ENCODE measurements at regions not wholly inside any gene's neighbourhood (a gene's known extent, or its start where the extent isn't known, plus 50 kb on each side); places are given as distances from the start of the nearest gene placed in this dataset.
"Not testable (repeated sequence)": the region's sequence is repeated elsewhere in the genome, so short reads cannot be mapped to it uniquely, and the experiment has no call there.

GRCh38 chr2:877747-878146 is 72.9 kb upstream of the SNTG2 start:
- DNase-seq (ENCODE audit: low spot score), result no peak

GRCh38 chr2:875687-876615 is 74.7 kb upstream of the SNTG2 start:
- no peak for DNase-seq (ENCODE audit: low spot score)

- no peak for DNase-seq (ENCODE audit: low spot score)
These were observed 76.7 kb upstream of the SNTG2 start for GRCh38 chr2:873651-874580.

GRCh38 chr2:873027-873426 is 77.6 kb upstream of the SNTG2 start:
- DNase-seq (ENCODE audit: low spot score), result no peak

- no peak for DNase-seq (ENCODE audit: low spot score)
These were observed 78.5 kb upstream of the SNTG2 start for GRCh38 chr2:871926-872680.

- DNase-seq (ENCODE audit: low spot score), result no peak
These were observed 79.4 kb upstream of the SNTG2 start for GRCh38 chr2:871175-871727.

GRCh38 chr2:870426-870825 is 80.2 kb upstream of the SNTG2 start:
- no peak for DNase-seq (ENCODE audit: low spot score)

- DNase-seq (ENCODE audit: low spot score), result no peak
These were observed 80.8 kb upstream of the SNTG2 start for GRCh38 chr2:869894-870293.

- no peak for DNase-seq (ENCODE audit: low spot score)
These were observed 81.2 kb upstream of the SNTG2 start for GRCh38 chr2:869357-869871.

- DNase-seq (ENCODE audit: low spot score), result not testable (repeated sequence)
These were observed 81.8 kb upstream of the SNTG2 start for GRCh38 chr2:868857-869256.

GRCh38 chr2:867296-867695 is 83.4 kb upstream of the SNTG2 start:
- DNase-seq (ENCODE audit: low spot score), result no peak

GRCh38 chr2:866887-867286 is 83.8 kb upstream of the SNTG2 start:
- DNase-seq (ENCODE audit: low spot score), result no peak

GRCh38 chr2:866009-866680 is 84.5 kb upstream of the SNTG2 start:
- no peak for DNase-seq (ENCODE audit: low spot score)

- no peak for DNase-seq (ENCODE audit: low spot score)
These were observed 86.0 kb upstream of the SNTG2 start for GRCh38 chr2:864501-865106.

- DNase-seq (ENCODE audit: low spot score), result no peak
These were observed 86.8 kb upstream of the SNTG2 start for GRCh38 chr2:863732-864450.

- no peak for DNase-seq (ENCODE audit: low spot score)
These were observed 87.8 kb upstream of the SNTG2 start for GRCh38 chr2:862731-863466.

- no peak for DNase-seq (ENCODE audit: low spot score)
These were observed 88.3 kb upstream of the SNTG2 start for GRCh38 chr2:862355-862687.

- no peak for DNase-seq (ENCODE audit: low spot score)
These were observed 88.8 kb upstream of the SNTG2 start for GRCh38 chr2:861655-862354.
